MM.1S (cell line): ENCODE measurements at regions not wholly inside any gene's neighbourhood (a gene's known extent, or its start where the extent isn't known, plus 50 kb on each side); places are given as distances from the start of the nearest gene placed in this dataset.

ENCODE experiments used
- CTCF ChIP-seq: fragments of 300-600 bp; sonication (generic); IDR thresholded peaks from 2 replicates; pipeline ENCODE4 v1.5.1; 2016; ENCODE audit warnings: antibody characterized with exemption, low read length, mixed read lengths
- EZH2phosphoT487 ChIP-seq: fragments of 300-600 bp; sonication (generic); IDR thresholded peaks from 2 replicates; pipeline ENCODE4 v1.6.1; 2018; ENCODE audit warnings: antibody characterized with exemption, low read length

- TF ChIP-seq EZH2phosphoT487 (no peak), CTCF (no peak)
Observed at GRCh38 chr15:29454506-29454905, 184.9 kb upstream of the NSMCE3 start.
